Endothelial cell of umbilical vein (primary cell): ENCODE measurements at regions not wholly inside any gene's neighbourhood (a gene's known extent, or its start where the extent isn't known, plus 50 kb on each side); places are given as distances from the start of the nearest gene placed in this dataset.

Source experiments
- BruUV-seq: library from RNA; stranded (reverse); fragments of 400-500 nt; replicated peaks from 2 replicates; lab custom pipeline; 2021; lab: Mats Ljungman, UMichigan
- CTCF ChIA-PET: fragments of 300-600, 350-600 bp; sonication (Branson Sonifier 250); formaldehyde crosslinking; loops from one replicate; lab custom pipeline; 2021; ENCODE audit warnings: antibody characterized with exemption, inconsistent platforms; lab: Charles Lee
- POLR2A ChIA-PET: fragments of 300-600, 350-600 bp; sonication (Branson Sonifier 250); formaldehyde crosslinking; loops from one replicate; lab custom pipeline; 2021; ENCODE audit warnings: antibody characterized with exemption, inconsistent platforms; lab: Charles Lee
- DNase-seq: peaks from one replicate; pipeline ENCODE4 v3.0.0-alpha.2; 2011; ENCODE audit warnings: low read depth, low spot score
- FAIRE-seq: peaks from 2 replicates; lab custom pipeline; 2011; peaks lifted over from hg19 to GRCh38; lab: Jason Lieb, UNC
- H2AFZ ChIP-seq: 2 replicates; pipeline ENCODE4 v1.6.0; 2012; ENCODE audit warnings: low read depth, low read length, control low read depth, inconsistent platforms
- H3K27ac ChIP-seq: 2 replicates; pipeline ENCODE4 v1.5.1; 2011; ENCODE audit warnings: low read depth, mild to moderate bottlenecking, control low read depth, low read length, moderate library complexity; ENCODE audit not compliant: insufficient read depth
- H3K27me3 ChIP-seq, 2 experiments: 2 replicates each; pipeline versions ENCODE4 v1.6.0 to v1.6.1; 2011; ENCODE audit warnings: low read length in 2 of 2, mixed read lengths in 1 of 2; ENCODE audit not compliant: control insufficient read depth in 2 of 2, insufficient read depth in 2 of 2
- H3K36me3 ChIP-seq, 2 experiments: 2 replicates in 1 of 2; 3 replicates in 1 of 2; pipeline ENCODE4 v1.5.1; 2011; ENCODE audit warnings: low read length in 2 of 2, mild to moderate bottlenecking in 1 of 2, moderate library complexity in 1 of 2; ENCODE audit not compliant: control insufficient read depth in 2 of 2, insufficient read depth in 2 of 2; ENCODE audit errors: extremely low read depth in 1 of 2
- H3K4me1 ChIP-seq: 3 replicates; pipeline ENCODE4 v1.5.1; 2011; ENCODE audit warnings: mild to moderate bottlenecking, low read length; ENCODE audit not compliant: control insufficient read depth, insufficient read depth; ENCODE audit errors: extremely low read depth
- H3K4me2 ChIP-seq: 2 replicates; pipeline ENCODE4 v1.6.1; 2011; ENCODE audit warnings: low read length, control low read depth, mixed read lengths; ENCODE audit not compliant: insufficient read depth
- H3K4me3 ChIP-seq, 3 experiments: fragments of 200-600 bp in 1 of 3; sonication (generic), shearing (Covaris generic) in 1 of 3; replicated peaks in 1 of 3; 2 replicates each; pipeline ENCODE4 v1.5.1; 2011 to 2016; ENCODE audit warnings: control low read depth in 3 of 3, low read length in 3 of 3, mild to moderate bottlenecking in 2 of 3, inconsistent platforms in 1 of 3, low read depth in 1 of 3, moderate library complexity in 1 of 3; ENCODE audit not compliant: insufficient read depth in 1 of 3
- H3K79me2 ChIP-seq: 2 replicates; pipeline ENCODE4 v1.6.0; 2012; ENCODE audit warnings: low read length, inconsistent platforms; ENCODE audit not compliant: control insufficient read depth, insufficient read depth
- H3K9ac ChIP-seq: replicated peaks from 2 replicates; pipeline ENCODE3; 2011; ENCODE audit warnings: low read length, control low read depth; ENCODE audit not compliant: insufficient read depth; ENCODE audit errors: extremely low read depth
- H3K9me1 ChIP-seq: replicated peaks from 3 replicates; pipeline ENCODE4 v1.6.0; 2011; ENCODE audit warnings: mild to moderate bottlenecking, low read length; ENCODE audit not compliant: control insufficient read depth, insufficient read depth; ENCODE audit errors: extremely low read depth
- H3K9me3 ChIP-seq: replicated peaks from 2 replicates; pipeline ENCODE4 v1.5.1; 2012; ENCODE audit warnings: low read length, inconsistent platforms; ENCODE audit not compliant: control insufficient read depth, insufficient read depth
- H4K20me1 ChIP-seq: replicated peaks from 2 replicates; pipeline ENCODE3; 2011; ENCODE audit warnings: mild to moderate bottlenecking, low read length; ENCODE audit not compliant: control insufficient read depth, insufficient read depth; ENCODE audit errors: extremely low read depth
- EZH2 ChIP-seq: IDR thresholded peaks from 2 replicates; pipeline ENCODE4 v1.6.1; 2012; ENCODE audit warnings: borderline replicate concordance, low read depth, mild to moderate bottlenecking, moderate library complexity, low read length, inconsistent platforms; ENCODE audit not compliant: severe bottlenecking
- dilution Hi-C: fragments of 300-500 bp; cut with MboI; formaldehyde crosslinking; loops from one replicate; pipeline ENCODE4 v1.15.0; 2019; ENCODE audit warnings: low sequenced_read_pairs; ENCODE audit not compliant: extremely low pct_ligation_motif_present
- intact Hi-C: fragments of 100-400 bp; cut with micrococcal nuclease; formaldehyde crosslinking; loops from one replicate; pipeline ENCODE4 v1.10.0; 2022
- TF ChIP-seq, protein P1 (sequence below), 2 donors: IDR thresholded peaks; 1 replicate in 1 of 2; 2 replicates in 1 of 2; pipeline ENCODE4 v1.5.1; 2011; ENCODE audit warnings: low read length in 2 of 2, mild to moderate bottlenecking in 2 of 2, moderate library complexity in 2 of 2, control low read depth in 1 of 2, inconsistent platforms in 1 of 2, low read depth in 1 of 2; ENCODE audit not compliant: insufficient read depth in 1 of 2; ENCODE audit errors: extremely low read depth in 1 of 2

DNA sequence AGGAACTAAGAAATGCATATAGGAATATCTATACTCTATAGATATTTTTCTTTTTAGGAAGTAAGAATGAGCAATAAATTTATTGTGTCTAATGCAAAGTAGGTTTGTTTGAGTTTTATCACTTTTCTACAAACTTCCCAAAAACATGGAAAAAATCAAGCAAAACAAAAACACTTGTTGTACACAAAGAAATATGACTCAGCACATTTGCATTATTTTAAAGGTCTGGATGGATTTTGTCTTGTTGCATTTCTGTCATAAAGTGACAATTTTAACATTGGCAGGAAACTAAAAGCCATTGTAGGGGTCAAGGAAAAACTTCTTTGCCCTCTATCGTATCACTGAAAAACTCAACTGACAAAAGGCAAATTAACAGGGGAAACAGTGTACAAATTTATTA lies 267.2 kb downstream of the PYDC2 start:
- Histone ChIP-seq H3K9me1 (no peaks in the 10 kb centered on the region), H3K9me3 (no peaks in the 10 kb centered on the region), H3K4me1 (no peaks in the 10 kb centered on the region), H3K9ac (no peak overlapping the region), H2AFZ (no peak overlapping the region), H4K20me1 (no peaks in the 10 kb centered on the region), H3K27ac (no peak overlapping the region), H3K4me2 (no peak overlapping the region), H3K36me3 (no peaks in the 10 kb centered on the region), H3K27me3 (no peaks in the 10 kb centered on the region), H3K79me2 (no peaks in the 10 kb centered on the region), H3K4me3 (no peak overlapping the region)
- FAIRE-seq (no peak), DNase-seq (no peak)
- TF ChIP-seq, protein P1, sequence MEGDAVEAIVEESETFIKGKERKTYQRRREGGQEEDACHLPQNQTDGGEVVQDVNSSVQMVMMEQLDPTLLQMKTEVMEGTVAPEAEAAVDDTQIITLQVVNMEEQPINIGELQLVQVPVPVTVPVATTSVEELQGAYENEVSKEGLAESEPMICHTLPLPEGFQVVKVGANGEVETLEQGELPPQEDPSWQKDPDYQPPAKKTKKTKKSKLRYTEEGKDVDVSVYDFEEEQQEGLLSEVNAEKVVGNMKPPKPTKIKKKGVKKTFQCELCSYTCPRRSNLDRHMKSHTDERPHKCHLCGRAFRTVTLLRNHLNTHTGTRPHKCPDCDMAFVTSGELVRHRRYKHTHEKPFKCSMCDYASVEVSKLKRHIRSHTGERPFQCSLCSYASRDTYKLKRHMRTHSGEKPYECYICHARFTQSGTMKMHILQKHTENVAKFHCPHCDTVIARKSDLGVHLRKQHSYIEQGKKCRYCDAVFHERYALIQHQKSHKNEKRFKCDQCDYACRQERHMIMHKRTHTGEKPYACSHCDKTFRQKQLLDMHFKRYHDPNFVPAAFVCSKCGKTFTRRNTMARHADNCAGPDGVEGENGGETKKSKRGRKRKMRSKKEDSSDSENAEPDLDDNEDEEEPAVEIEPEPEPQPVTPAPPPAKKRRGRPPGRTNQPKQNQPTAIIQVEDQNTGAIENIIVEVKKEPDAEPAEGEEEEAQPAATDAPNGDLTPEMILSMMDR (IDR thresholded peaks at IDR 0.05; ENCODE audit: extremely low read depth in 1 of 2, insufficient read depth in 1 of 2, low read depth in 1 of 2, low read length in 2 of 2), result no peak
- no peak for TF ChIP-seq EZH2
- ChIA-PET POLR2A (no interaction called here), CTCF (no interaction called here)
- no TSS peak for BruUV-seq
- dilution Hi-C loops (no loop called here), intact Hi-C loops (no loop called here)

GRCh38 chr3:191737742-191738141 lies 276.8 kb downstream of the PYDC2 start:
- Histone ChIP-seq H3K27me3 (no peaks in the 10 kb centered on the region), H2AFZ (no peak overlapping the region), H3K27ac (no peak overlapping the region), H3K4me2 (no peak overlapping the region), H3K4me3 (no peak overlapping the region), H3K9me1 (no peaks in the 10 kb centered on the region), H3K4me1 (no peaks in the 10 kb centered on the region), H3K79me2 (no peaks in the 10 kb centered on the region), H3K9me3 (no peaks in the 10 kb centered on the region), H3K9ac (no peak overlapping the region), H3K36me3 (no peaks in the 10 kb centered on the region), H4K20me1 (no peaks in the 10 kb centered on the region)
- DNase-seq (no peak), FAIRE-seq (no peak)
- POLR2A ChIA-PET, result no interaction called here
- CTCF ChIA-PET, result no interaction called here
- TF ChIP-seq, protein P1 (IDR thresholded peaks at IDR 0.05; ENCODE audit: extremely low read depth in 1 of 2, insufficient read depth in 1 of 2, low read depth in 1 of 2, low read length in 2 of 2), result no peak
- intact Hi-C loops, result no loop called here
- dilution Hi-C loops, result no loop called here
- no TSS peak for BruUV-seq
